ENCODE measurements at regions not wholly inside any gene's neighbourhood (a gene's known extent, or its start where the extent isn't known, plus 50 kb on each side); places are given as distances from the start of the nearest gene placed in this dataset.

GRCh38 chr11:119473901-119474681, 51.1 kb upstream of the THY1 start:
- DNase-seq (ENCODE audit: low read depth), result no peak

- no peak for DNase-seq (ENCODE audit: low read depth)
Observed at GRCh38 chr11:119473226-119473625, 50.3 kb upstream of the THY1 start.

- DNase-seq (ENCODE audit: low read depth), result no peak
Observed at GRCh38 chr11:119472856-119473222, 49.9 kb upstream of the THY1 start.

Data from stimulated activated CD8-positive, alpha-beta memory T cell treated with anti-CD3 and anti-CD28 coated beads, Interleukin-12 subunit alpha, Interleukin-12 subunit beta, amount 100 ng/mL, for 4 hours (primary cell).